ENCODE measurements at regions not wholly inside any gene's neighbourhood (a gene's known extent, or its start where the extent isn't known, plus 50 kb on each side); places are given as distances from the start of the nearest gene placed in this dataset.

GRCh38 chr2:64848363-64848762 is 140.8 kb upstream of the SLC1A4 start:
- Histone ChIP-seq H3K36me3 (ENCODE audit: control insufficient read depth, insufficient read depth, low read length) (no peaks in the 10 kb centered on the region), H3K27me3 (ENCODE audit: insufficient read depth, low read length, poor library complexity) (no peaks in the 10 kb centered on the region), H2AK5ac (ENCODE audit: low read length) (no peak overlapping the region), H3K56ac (ENCODE audit: low read length) (no peak overlapping the region), H3K23ac (ENCODE audit: low read length) (no peak overlapping the region), H3K4me1 (ENCODE audit: control insufficient read depth, low read depth, low read length) (no peaks in the 10 kb centered on the region), H2BK15ac (replicated peaks; ENCODE audit: low read depth) (no peak overlapping the region), H2BK120ac (ENCODE audit: low read depth, low read length) (no peak overlapping the region), H3K18ac (ENCODE audit: low read length) (no peak overlapping the region), H3K4ac (ENCODE audit: low read depth, low read length) (no peak overlapping the region), H4K8ac (ENCODE audit: low read depth, low read length) (no peak overlapping the region), H3K27ac (ENCODE audit: low read depth, low read length) (no peak overlapping the region), H3K79me2 (ENCODE audit: control insufficient read depth, insufficient read depth, low read length) (no peaks in the 10 kb centered on the region), H3K4me3 (ENCODE audit: low read length) (no peak overlapping the region), H4K5ac (ENCODE audit: low read length) (no peak overlapping the region), H3K79me1 (ENCODE audit: low read length) (no peaks in the 10 kb centered on the region), H2BK5ac (ENCODE audit: low read length) (no peak overlapping the region), H3K9ac (ENCODE audit: low read length) (no peak overlapping the region), H3K4me2 (ENCODE audit: low read length) (no peak overlapping the region)
- no peak for DNase-seq
- no CpG with 5 or more reads among the region's 5 CpGs for WGBS (ENCODE audit: extremely low coverage, insufficient coverage, low lambda C conversion rate)

- Histone ChIP-seq H3K79me2 (ENCODE audit: control insufficient read depth, insufficient read depth, low read length) (no peaks in the 10 kb centered on the region), H3K18ac (ENCODE audit: low read length) (no peak overlapping the region), H3K56ac (ENCODE audit: low read length) (no peak overlapping the region), H2BK120ac (ENCODE audit: low read depth, low read length) (no peak overlapping the region), H3K27ac (ENCODE audit: low read depth, low read length) (no peak overlapping the region), H3K36me3 (ENCODE audit: control insufficient read depth, insufficient read depth, low read length) (no peaks in the 10 kb centered on the region), H3K23ac (ENCODE audit: low read length) (no peak overlapping the region), H3K79me1 (ENCODE audit: low read length) (no peaks in the 10 kb centered on the region), H3K4me1 (ENCODE audit: control insufficient read depth, low read depth, low read length) (no peaks in the 10 kb centered on the region), H3K4me2 (ENCODE audit: low read length) (no peak overlapping the region), H3K9ac (ENCODE audit: low read length) (no peak overlapping the region), H2BK15ac (replicated peaks; ENCODE audit: low read depth) (no peak overlapping the region), H3K27me3 (ENCODE audit: insufficient read depth, low read length, poor library complexity) (no peaks in the 10 kb centered on the region), H3K4ac (ENCODE audit: low read depth, low read length) (no peak overlapping the region), H4K8ac (ENCODE audit: low read depth, low read length) (no peak overlapping the region), H2BK5ac (ENCODE audit: low read length) (no peak overlapping the region), H2AK5ac (ENCODE audit: low read length) (no peak overlapping the region), H3K4me3 (ENCODE audit: low read length) (no peak overlapping the region), H4K5ac (ENCODE audit: low read length) (no peak overlapping the region)
- DNase-seq = no peak
These were observed 140.3 kb upstream of the SLC1A4 start for GRCh38 chr2:64848945-64849344.

GRCh38 chr2:64850642-64851041 is 138.6 kb upstream of the SLC1A4 start:
- H3K27ac ChIP-seq (ENCODE audit: low read depth, low read length) = no peak overlapping the region
- no peaks in the 10 kb centered on the region for H3K36me3 ChIP-seq (ENCODE audit: control insufficient read depth, insufficient read depth, low read length)
- H3K4me1 ChIP-seq (ENCODE audit: control insufficient read depth, low read depth, low read length) = no peaks in the 10 kb centered on the region

GRCh38 chr2:64852771-64853241 is 136.4 kb upstream of the SLC1A4 start:
- H3K4ac ChIP-seq (ENCODE audit: low read depth, low read length) = no peak overlapping the region
- H3K56ac ChIP-seq (ENCODE audit: low read length) = no peak overlapping the region
- no peak overlapping the region for H3K4me3 ChIP-seq (ENCODE audit: low read length)
- no peak overlapping the region for H3K27ac ChIP-seq (ENCODE audit: low read depth, low read length)
- H2BK15ac ChIP-seq (replicated peaks; ENCODE audit: low read depth) = no peak overlapping the region
- H3K79me1 ChIP-seq (ENCODE audit: low read length) = no peaks in the 10 kb centered on the region
- no peak for DNase-seq
- no peak overlapping the region for H3K18ac ChIP-seq (ENCODE audit: low read length)
- no peaks in the 10 kb centered on the region for H3K36me3 ChIP-seq (ENCODE audit: control insufficient read depth, insufficient read depth, low read length)
- H2AK5ac ChIP-seq (ENCODE audit: low read length) = no peak overlapping the region
- no peaks in the 10 kb centered on the region for H3K27me3 ChIP-seq (ENCODE audit: insufficient read depth, low read length, poor library complexity)
- no CpG with 5 or more reads among the region's 4 CpGs for WGBS (ENCODE audit: extremely low coverage, insufficient coverage, low lambda C conversion rate)
- no peak overlapping the region for H4K8ac ChIP-seq (ENCODE audit: low read depth, low read length)
- no peaks in the 10 kb centered on the region for H3K79me2 ChIP-seq (ENCODE audit: control insufficient read depth, insufficient read depth, low read length)
- no peak overlapping the region for H2BK120ac ChIP-seq (ENCODE audit: low read depth, low read length)
- no peak overlapping the region for H3K9ac ChIP-seq (ENCODE audit: low read length)
- H4K5ac ChIP-seq (ENCODE audit: low read length) = no peak overlapping the region
- peaks cover 3% of the 10 kb centered on the region for H3K4me1 ChIP-seq (ENCODE audit: control insufficient read depth, low read depth, low read length)
- no peak overlapping the region for H3K23ac ChIP-seq (ENCODE audit: low read length)
- H2BK5ac ChIP-seq (ENCODE audit: low read length) = no peak overlapping the region
- H3K4me2 ChIP-seq (ENCODE audit: low read length) = no peak overlapping the region

More at GRCh38 chr2:64850642-64851041, 138.6 kb upstream of the SLC1A4 start:
- Histone ChIP-seq H3K79me1 (ENCODE audit: low read length) (no peaks in the 10 kb centered on the region), H3K27me3 (ENCODE audit: insufficient read depth, low read length, poor library complexity) (no peaks in the 10 kb centered on the region), H3K23ac (ENCODE audit: low read length) (no peak overlapping the region), H3K4me2 (ENCODE audit: low read length) (no peak overlapping the region), H3K18ac (ENCODE audit: low read length) (no peak overlapping the region), H4K5ac (ENCODE audit: low read length) (no peak overlapping the region), H3K4ac (ENCODE audit: low read depth, low read length) (no peak overlapping the region), H3K4me3 (ENCODE audit: low read length) (no peak overlapping the region), H2BK5ac (ENCODE audit: low read length) (no peak overlapping the region), H3K79me2 (ENCODE audit: control insufficient read depth, insufficient read depth, low read length) (no peaks in the 10 kb centered on the region), H2BK15ac (replicated peaks; ENCODE audit: low read depth) (no peak overlapping the region), H2BK120ac (ENCODE audit: low read depth, low read length) (no peak overlapping the region), H3K9ac (ENCODE audit: low read length) (no peak overlapping the region), H3K56ac (ENCODE audit: low read length) (no peak overlapping the region), H2AK5ac (ENCODE audit: low read length) (no peak overlapping the region), H4K8ac (ENCODE audit: low read depth, low read length) (no peak overlapping the region)
- no peak for DNase-seq

- H3K9ac ChIP-seq (ENCODE audit: low read length) = no peak overlapping the region
- no CpG with 5 or more reads among the region's 5 CpGs for WGBS (ENCODE audit: extremely low coverage, insufficient coverage, low lambda C conversion rate)
- no peaks in the 10 kb centered on the region for H3K79me2 ChIP-seq (ENCODE audit: control insufficient read depth, insufficient read depth, low read length)
- H3K4me2 ChIP-seq (ENCODE audit: low read length) = no peak overlapping the region
- no peak overlapping the region for H3K18ac ChIP-seq (ENCODE audit: low read length)
- peaks cover 3% of the 10 kb centered on the region for H3K4me1 ChIP-seq (ENCODE audit: control insufficient read depth, low read depth, low read length)
- no peak overlapping the region for H3K4ac ChIP-seq (ENCODE audit: low read depth, low read length)
- no peaks in the 10 kb centered on the region for H3K27me3 ChIP-seq (ENCODE audit: insufficient read depth, low read length, poor library complexity)
- no peak overlapping the region for H2AK5ac ChIP-seq (ENCODE audit: low read length)
- no peak overlapping the region for H3K4me3 ChIP-seq (ENCODE audit: low read length)
- H2BK15ac ChIP-seq (replicated peaks; ENCODE audit: low read depth) = no peak overlapping the region
- no peak for DNase-seq
- H4K8ac ChIP-seq (ENCODE audit: low read depth, low read length) = no peak overlapping the region
- H3K79me1 ChIP-seq (ENCODE audit: low read length) = no peaks in the 10 kb centered on the region
- no peak overlapping the region for H3K27ac ChIP-seq (ENCODE audit: low read depth, low read length)
- H2BK120ac ChIP-seq (ENCODE audit: low read depth, low read length) = no peak overlapping the region
- no peak overlapping the region for H2BK5ac ChIP-seq (ENCODE audit: low read length)
- no peak overlapping the region for H4K5ac ChIP-seq (ENCODE audit: low read length)
- no peak overlapping the region for H3K56ac ChIP-seq (ENCODE audit: low read length)
- H3K23ac ChIP-seq (ENCODE audit: low read length) = no peak overlapping the region
- H3K36me3 ChIP-seq (ENCODE audit: control insufficient read depth, insufficient read depth, low read length) = no peaks in the 10 kb centered on the region
These were observed 135.9 kb upstream of the SLC1A4 start for GRCh38 chr2:64853306-64853705.

GRCh38 chr2:64853894-64854293 is 135.3 kb upstream of the SLC1A4 start:
- DNase-seq = no peak
- H3K27me3 ChIP-seq (ENCODE audit: insufficient read depth, low read length, poor library complexity) = no peaks in the 10 kb centered on the region
- no peak overlapping the region for H3K4me2 ChIP-seq (ENCODE audit: low read length)
- H3K27ac ChIP-seq (ENCODE audit: low read depth, low read length) = no peak overlapping the region
- H3K18ac ChIP-seq (ENCODE audit: low read length) = no peak overlapping the region
- no peak overlapping the region for H3K4me3 ChIP-seq (ENCODE audit: low read length)
- no peak overlapping the region for H2BK5ac ChIP-seq (ENCODE audit: low read length)
- no peak overlapping the region for H2BK15ac ChIP-seq (replicated peaks; ENCODE audit: low read depth)
- no peak overlapping the region for H4K8ac ChIP-seq (ENCODE audit: low read depth, low read length)
- H3K79me1 ChIP-seq (ENCODE audit: low read length) = no peaks in the 10 kb centered on the region
- H3K4me1 ChIP-seq (ENCODE audit: control insufficient read depth, low read depth, low read length) = peaks cover 9% of the 10 kb centered on the region
- no peak overlapping the region for H2BK120ac ChIP-seq (ENCODE audit: low read depth, low read length)
- H3K36me3 ChIP-seq (ENCODE audit: control insufficient read depth, insufficient read depth, low read length) = no peaks in the 10 kb centered on the region
- no peak overlapping the region for H3K4ac ChIP-seq (ENCODE audit: low read depth, low read length)
- H2AK5ac ChIP-seq (ENCODE audit: low read length) = no peak overlapping the region
- H3K23ac ChIP-seq (ENCODE audit: low read length) = no peak overlapping the region
- no peak overlapping the region for H3K9ac ChIP-seq (ENCODE audit: low read length)
- no peak overlapping the region for H3K56ac ChIP-seq (ENCODE audit: low read length)
- no CpG with 5 or more reads among the region's 1 CpG for WGBS (ENCODE audit: extremely low coverage, insufficient coverage, low lambda C conversion rate)
- no peaks in the 10 kb centered on the region for H3K79me2 ChIP-seq (ENCODE audit: control insufficient read depth, insufficient read depth, low read length)
- H4K5ac ChIP-seq (ENCODE audit: low read length) = no peak overlapping the region

Measured in mesendoderm (in vitro differentiated cells).